ENCODE measurements at regions not wholly inside any gene's neighbourhood (a gene's known extent, or its start where the extent isn't known, plus 50 kb on each side); places are given as distances from the start of the nearest gene placed in this dataset.

- TF ChIP-seq ZNF274 (IDR thresholded peaks at IDR 0.05; ENCODE audit: low read depth, low read length) (no peak), SUZ12 (IDR thresholded peaks at IDR 0.05; ENCODE audit: extremely low read depth, insufficient read depth, insufficient read length) (no peak), YY1 (IDR thresholded peaks at IDR 0.05; ENCODE audit: insufficient read depth, insufficient read length) (no peak)
These were observed 232.7 kb upstream of the POU3F2 start for GRCh38 chr6:98601716-98602115.
